CD4-positive, alpha-beta T cell treated with Interleukin-17A for 4 hours (primary cell): ENCODE measurements at regions not wholly inside any gene's neighbourhood (a gene's known extent, or its start where the extent isn't known, plus 50 kb on each side); places are given as distances from the start of the nearest gene placed in this dataset.
"Not testable (repeated sequence)": the region's sequence is repeated elsewhere in the genome, so short reads cannot be mapped to it uniquely, and the experiment has no call there.

Experiments
- DNase-seq: peaks from one replicate; pipeline ENCODE4 v3.0.0-alpha.2; 2020; ENCODE audit warnings: mixed read lengths

DNA sequence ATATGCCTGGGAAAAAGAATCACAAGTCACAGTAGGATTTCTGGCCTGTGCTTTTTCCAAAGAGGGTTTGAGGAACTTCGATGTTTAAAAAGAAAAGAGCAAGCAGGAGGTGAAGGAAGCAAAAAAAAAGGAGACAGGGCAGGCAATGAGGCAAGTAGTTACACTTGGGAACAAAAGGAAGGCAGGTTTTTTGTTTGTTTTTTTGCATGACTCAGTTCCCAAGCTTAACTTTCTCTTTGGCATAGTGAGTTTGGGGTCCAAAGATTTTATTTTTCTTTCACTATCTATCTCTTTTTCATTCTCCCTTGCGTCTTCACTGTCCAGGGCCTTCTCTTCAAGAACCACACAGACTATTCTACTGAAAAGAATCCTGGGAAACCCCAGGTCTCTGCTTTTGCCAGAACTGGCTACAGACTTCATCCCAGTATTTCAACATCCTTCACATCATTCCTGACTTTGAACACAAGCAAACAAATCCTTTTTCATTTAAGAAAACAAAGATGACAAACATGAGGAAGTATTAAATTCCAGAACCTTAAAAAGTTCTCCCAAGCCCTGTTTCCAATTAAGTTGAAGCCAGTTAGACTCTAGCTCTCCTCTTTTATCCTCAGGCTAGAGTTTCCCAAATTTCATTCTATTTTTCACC lies 210.7 kb upstream of the RND3 start:
- no peak for DNase-seq

DNA sequence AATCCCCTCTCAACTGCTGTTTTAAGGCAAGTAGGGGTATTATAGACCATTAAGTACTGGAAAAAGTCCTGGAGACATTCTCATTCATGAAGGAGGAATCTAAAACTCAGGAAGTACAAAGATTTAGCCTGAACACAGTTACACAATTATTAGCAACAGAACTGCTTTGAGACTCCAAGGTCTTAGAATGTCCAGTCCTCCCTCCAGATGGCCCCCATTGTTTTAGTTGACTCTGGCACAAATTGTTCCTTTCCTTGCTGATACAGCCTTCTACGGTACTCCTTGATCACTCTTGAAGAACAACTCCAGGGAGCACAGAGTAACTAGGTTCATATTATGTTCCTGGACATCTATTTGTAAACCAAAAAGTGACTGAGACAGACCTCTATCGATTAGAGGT lies 210.1 kb upstream of the RND3 start:
- no peak for DNase-seq

DNA sequence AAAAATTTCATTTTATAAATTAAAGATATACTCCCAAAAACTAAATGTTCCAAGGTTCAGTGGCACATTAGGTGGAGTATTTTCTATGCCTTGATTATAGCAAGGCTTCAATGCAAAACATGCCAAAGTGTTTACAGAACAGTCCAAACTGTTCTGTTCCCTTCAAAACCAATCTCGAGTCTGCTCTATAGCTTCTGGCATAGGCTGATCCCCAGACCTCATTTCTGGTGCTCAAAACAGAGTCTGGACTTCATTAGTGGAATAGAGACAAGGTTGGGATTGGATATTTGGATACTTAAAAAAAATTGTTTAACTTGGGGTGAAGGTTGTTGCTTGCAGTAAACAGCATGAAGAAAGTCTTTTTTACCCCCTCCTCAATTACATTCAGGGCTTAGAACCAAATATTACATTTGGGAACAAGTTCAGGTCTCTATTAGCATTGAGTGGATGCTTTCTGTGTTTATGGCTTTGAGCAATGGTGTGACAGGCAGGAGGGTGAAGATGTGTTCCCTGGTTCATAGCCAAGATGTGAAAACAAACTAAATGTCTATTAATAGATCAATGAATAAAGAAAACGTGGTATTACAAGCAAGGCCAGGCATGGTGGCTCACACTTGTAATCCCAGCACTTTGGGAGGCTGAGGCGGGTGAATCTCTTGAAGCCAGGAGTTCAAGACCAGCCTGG lies 208.1 kb upstream of the RND3 start:
- DNase-seq: no peak

DNA sequence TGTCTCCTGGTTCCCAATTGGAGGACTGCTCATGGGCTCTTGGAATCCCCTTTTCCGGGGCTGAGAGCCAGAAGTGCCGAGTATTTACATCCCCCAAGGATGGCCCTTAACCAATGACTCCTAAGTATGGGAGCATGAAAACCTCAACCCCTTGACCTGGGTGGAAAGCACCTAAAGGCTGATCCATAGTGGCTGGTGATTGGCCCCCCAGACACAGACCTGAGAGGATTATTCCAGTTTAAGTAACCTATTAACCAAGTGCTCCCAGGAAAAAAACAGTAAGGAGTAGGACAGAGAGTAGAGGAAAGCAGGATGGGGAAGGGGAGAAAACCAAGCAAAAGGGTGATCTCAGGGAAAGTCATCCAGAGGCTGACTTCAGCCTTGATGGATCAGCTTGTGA lies 206.1 kb upstream of the RND3 start:
- DNase-seq: no peak

DNA sequence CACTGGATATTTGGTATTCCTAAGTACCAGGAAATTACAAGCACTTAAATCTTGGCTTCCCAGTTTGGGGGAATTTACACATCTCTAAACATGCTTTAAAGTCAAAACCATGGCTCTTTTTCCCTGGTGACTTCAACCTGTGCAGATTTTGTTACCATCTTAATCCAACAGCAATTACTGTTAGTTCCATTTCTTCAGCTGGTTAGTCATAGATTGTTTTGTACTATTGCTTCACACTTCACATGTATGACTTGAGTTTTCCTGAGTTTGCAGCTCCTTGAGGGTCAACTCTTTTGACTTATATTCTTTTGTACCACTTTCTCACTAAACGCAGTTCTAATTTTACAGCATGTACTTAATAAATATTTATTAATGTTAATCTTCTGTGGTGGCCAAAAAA lies 203.4 kb upstream of the RND3 start:
- DNase-seq: no peak

DNA sequence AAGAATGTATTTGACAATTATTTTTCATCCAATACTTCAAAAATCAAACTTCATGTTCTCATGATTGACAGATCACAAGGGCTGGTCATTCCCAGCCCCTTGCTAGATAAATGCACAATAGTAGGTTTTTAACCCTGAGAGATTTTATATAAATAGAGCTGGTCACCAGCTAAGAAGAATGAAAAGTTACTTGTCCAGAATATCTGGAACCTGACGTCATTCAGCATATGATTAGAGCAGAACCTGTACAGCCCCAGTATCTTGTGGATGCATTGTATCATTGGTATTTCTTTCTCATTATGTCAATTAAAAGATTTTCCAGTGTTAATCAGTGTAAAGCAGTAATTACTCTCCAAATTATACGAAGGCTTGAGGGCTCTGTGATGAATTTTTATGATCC lies 202.8 kb upstream of the RND3 start:
- DNase-seq: no peak

DNA sequence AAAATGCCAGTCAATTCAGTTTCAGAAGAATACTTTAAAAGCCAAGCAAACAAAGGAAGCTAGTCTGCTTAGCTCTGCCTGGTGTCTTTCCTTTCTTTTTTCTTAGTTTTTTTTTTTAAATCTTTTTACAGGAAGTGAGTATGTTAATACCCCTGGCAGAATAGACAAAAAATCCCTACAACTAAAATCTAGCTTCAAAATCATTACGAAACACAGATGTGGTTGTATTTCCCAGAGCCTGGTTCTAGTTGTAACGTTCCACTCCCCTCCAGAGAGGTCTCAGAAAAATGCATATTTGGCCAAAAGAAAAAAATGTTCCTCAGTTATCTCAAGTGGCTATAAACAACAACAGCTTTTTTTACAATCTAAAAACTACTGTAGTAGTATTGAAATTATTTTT lies 202.1 kb upstream of the RND3 start:
- no peak for DNase-seq

DNA sequence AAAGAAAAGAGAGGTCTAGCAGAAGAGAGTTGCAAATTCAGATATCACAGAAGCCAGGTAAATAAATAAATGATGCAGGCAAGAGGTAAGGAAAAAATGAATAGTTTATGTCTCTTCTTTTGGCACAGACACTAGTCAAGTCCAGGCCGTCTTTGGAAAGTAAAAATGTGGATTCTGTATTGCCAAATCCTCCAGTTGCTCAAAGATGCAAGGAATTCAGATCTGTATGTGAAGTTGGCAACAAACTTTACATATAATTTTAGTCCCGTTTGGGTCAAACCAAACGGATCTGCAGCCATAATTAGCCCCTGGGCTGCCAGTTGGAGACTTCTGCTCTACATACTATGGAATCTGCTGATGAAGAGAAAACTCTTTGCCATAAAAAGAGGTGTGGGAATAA lies 200.5 kb upstream of the RND3 start:
- no peak for DNase-seq

DNA sequence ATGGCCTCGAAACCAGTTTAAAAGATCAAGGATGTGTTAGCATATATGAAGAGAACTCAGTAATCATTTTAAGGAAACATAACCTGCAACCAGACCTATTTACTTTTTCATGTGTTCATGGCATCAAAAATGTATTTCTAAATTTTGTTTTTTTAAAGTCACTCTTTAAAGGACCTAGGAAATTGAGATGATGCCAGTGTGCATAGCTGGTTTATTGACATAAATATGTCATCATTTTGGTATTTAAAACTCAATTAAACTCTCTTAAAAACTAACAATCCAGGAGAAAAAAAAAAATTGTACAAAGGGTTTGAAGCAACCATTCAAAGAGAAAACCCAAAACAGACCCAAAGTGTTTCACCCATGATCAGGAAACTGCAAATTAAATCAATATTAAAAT lies 198.9 kb upstream of the RND3 start:
- no peak for DNase-seq

DNA sequence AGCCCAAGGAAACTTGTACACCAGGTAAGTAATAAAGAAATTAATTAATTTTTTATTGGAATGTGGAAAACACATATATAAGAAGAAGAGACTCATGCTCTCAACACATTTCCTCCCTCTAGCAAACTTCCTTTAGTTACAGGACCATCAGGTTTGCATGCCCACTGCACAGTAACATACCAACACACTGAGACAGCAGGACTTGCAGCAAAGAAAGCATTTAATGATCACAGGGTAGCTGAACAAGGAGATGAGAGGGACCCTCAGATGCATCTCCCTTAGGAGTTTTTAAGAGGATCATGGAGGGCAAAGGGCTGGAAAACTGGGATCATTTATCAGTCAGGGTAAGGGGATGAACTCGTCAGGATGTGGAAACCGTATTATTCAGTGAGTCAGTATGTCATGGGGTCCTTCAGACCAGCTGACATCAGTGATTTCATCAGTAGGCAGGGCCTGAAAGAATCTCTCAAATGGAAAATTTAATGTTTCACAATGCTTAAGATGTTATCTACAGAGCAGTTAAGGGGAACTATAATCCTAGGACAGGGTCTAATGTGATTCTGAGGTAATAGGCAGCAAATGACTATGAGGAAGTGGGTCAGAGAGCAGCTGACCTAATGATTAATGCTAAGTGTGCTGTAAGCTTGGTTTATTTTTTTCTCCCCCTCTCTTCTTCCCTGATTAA lies 193.8 kb upstream of the RND3 start:
- no peak for DNase-seq

DNA sequence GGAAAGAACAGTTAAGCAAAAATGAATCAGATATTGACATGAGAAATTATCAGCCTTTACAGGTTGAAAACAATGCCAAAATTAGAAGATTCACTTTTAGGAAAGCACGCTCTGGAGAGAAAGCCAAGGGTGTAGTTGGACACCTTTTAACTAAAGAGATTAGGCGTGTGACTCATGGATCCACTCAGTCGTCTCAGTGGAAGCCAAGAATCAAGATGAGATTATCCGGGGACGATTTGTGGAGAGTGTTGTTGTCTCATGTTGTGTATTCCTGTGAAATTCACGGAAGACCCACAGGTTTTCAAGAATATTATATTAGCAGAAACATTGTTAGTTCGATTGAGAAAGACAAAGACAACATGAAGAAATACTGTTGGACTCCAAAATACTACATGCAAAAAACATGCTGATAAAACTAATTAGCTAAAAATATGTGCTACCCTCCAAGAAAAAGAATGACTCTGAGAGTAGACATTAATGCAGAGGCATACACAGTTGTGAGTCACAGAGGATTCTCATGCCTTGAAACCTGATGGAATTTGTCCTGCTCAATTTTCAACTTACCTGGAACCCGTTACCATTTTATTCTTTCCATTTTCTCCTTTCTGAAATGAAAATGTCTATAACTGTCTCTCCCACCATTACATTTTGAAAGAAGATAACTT lies 192.1 kb upstream of the RND3 start:
- no peak for DNase-seq

DNA sequence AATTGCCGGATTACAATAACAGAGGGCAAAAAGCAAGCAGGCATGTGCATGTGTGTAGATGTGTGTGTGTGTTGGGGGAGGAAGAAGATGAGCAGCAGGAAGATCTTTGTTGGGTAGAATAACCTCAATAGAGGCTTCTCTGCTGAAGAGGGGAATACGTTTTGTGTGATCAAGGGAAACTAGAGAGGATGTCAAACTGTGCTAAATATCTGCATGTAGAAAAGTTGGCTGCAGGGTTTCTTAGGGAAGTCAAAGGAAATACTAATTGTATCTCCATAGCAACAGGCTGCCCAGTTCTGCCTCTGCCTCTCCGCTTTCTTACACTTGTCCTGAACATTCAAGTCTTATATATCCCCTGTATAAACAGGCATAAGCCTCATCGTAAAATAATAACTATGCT lies 190.1 kb upstream of the RND3 start:
- DNase-seq: no peak

DNA sequence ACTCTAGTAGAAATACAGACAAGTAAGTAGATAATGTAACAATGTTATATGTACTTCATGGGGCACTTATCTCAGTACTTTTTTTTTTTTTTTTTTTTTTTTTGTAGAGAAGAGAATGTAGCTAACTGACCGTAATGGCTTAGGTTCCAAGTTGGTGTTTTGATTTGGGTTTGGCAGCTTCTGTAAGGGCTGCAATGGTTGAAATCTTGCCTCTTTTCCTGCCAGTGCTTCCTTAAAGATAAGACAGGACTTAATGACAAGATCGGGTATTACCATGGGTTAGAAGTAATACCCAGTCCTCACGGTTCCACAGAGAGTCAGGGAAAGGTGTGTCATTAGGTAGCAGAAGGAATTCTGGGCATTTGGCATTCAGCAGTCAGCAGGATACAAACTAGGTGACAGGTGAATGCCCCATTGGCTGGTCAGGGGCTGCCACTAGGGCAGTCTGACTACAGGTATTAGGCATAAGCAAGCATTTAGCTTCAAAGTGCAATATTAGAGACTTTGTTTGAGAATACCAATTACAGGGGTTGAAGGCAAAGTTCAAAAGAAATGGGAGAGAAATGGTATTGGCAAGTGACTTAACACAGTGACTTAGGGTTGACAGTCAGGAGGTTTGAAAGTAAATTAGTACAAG lies 189.4 kb upstream of the RND3 start:
- no peak for DNase-seq

DNA sequence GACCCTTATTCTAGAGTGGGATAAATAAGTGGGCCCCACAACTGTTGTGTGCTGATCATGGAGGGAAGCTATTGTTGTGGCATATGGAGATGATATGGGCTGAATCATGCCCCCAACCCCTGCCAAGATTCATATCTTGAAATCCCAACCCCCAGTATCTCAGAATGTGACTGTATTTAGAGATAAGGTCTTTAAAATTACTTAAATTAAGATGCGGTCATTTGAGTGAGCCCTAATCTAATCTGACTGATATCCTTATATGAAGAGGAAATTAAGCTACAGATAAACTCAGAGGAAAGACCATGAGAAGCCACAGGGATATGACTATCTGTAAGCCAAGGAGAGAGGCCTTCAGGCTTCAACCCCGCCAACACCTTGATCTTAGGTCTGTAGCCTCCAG lies 188.3 kb upstream of the RND3 start:
- DNase-seq: no peak

DNA sequence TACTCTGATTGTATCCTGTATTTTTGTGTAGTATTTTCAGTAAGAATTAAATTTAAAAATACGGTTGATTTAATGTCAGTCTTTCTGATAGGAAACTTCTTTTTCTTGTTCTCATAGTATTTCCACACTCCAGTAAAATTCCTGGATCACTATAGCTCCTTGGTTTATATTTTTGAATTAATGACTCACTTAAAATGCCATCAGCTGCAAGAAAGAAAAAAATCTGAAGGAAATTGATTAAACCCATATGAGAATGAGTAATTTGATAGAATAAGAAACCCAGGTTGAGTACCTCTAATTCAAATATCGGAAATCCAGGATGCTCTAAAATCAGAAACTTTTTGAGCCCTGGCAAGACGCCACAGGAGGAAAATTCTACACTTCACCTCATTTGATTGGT lies 186.8 kb upstream of the RND3 start:
- DNase-seq: no peak

DNA sequence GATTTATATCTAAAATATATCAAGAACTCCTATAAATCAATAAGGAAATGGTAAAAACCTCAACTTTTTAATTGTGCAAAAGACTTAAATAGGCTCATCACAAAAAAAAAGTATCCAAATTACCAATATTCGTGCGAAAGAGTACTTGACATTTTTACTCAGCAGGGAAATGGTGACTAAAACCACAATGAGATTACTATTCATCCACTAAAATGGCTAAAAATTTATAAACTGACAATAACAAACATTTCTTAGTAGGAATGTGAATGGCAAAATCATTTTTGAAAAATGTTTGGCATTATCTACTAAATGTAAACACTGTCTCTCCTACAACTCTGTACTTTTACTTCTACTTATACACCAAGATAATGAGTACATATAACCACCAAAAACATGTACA lies 184.8 kb upstream of the RND3 start:
- no peak for DNase-seq

DNA sequence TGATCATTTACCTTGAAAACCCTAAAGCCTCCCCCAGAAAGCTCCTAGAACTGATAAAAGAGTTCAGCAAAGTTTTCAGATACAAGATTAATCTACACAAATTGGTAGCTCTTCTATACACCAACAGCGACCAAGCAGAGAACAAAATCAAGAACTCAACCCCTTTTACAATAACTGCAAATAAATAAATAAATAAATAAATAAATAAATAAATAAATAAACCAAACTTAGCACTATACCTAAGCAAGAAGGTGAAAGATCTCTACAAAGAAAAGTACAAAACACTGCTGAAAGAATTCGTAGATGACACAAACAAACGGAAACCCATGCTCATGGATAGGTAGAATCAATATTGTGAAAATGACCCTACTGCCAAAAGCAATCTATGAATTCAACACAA lies 182.0 kb upstream of the RND3 start:
- DNase-seq: no peak

DNA sequence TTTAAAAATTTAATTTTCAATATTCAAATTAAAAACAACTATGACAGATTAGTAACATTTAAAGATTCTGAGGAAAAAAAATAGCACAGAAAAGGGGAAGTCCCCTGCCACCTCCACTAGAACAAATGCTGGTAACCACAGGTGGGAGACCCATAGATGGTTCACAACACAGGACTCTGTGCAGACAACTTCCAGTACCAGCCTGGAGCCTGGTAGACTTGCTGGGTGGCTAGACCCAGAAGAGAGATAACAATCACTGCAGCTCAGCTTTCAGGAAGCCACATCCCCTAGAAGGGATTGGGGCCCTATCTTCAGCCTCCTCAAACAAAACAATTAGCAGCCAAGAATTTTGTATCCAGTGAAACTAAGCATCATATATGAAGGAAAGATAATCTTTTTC lies 179.6 kb upstream of the RND3 start:
- not testable (repeated sequence) for DNase-seq

DNA sequence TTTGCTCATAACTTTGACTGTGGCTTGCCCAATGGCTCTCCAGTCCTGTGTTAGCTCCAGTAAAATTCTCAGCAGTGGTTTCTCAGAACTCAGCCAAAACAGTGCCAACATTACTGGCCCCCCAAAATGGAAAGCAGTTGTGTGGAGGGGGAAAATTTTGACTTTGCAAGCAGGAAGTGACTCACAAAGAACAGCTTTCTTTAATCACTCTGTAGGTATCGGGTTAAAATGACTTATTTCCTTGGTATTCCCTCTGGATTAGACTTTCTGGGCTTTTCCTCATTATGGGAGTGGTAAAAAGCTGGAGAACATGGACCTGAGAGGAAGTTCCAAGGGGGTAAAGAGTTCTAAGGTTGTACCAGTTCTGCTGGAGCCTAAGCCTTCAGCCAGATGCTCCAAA lies 175.7 kb upstream of the RND3 start:
- DNase-seq: no peak

DNA sequence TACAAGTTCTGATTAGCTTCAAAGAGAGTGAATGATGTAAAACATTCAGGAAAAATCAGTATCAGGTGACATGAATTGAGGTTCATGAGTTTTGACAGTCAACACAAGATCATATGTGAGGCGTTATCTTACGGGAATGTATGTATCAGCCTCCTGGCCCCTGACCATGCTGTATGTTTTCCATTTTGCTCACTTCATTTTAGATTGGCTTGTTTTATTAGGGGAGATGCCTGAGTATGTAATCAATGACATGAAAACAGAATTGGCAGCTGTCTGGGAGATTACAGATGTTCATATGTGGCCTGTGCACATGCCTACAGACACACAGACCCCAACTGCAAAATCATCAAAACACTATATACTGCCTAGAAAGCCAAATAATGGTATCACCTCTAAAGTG lies 168.5 kb upstream of the RND3 start:
- DNase-seq: no peak

DNA sequence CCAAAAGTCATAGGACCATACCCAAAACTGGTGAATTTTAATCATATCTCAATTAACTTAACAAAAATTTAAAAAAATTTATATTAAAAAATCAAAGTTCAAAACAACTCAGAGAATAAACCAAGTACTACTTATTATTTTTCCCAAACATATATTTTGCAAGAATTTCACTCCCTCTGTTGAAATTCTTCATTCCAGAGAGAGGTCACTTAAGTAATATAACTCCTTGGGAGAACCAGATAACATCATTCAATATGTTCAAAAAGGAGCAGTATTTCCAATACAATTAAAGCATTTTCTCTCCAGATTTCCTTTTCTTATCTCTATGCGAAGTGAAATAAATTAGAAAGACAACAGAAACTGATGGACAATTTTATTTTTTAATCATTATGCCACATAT lies 165.9 kb upstream of the RND3 start:
- no peak for DNase-seq

DNA sequence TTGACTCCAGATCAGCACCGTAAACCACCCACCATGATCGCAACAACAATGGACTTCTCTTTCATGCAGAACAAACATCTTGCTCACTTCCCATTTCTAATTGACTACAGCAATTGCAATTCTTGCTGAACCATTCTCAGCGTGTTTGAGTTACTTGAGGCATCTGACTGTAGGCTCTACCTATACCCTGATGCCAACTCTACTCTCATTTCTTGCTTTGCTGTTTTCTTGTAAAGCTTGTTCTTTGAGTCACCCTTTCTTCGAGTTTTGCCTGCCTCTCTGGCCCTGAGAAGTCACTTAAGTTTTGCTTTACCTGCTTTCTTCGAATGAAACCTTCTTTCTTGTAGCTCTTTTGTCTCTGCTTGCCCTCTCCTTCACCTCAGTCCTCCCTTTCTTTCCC lies 160.5 kb upstream of the RND3 start:
- no peak for DNase-seq

DNA sequence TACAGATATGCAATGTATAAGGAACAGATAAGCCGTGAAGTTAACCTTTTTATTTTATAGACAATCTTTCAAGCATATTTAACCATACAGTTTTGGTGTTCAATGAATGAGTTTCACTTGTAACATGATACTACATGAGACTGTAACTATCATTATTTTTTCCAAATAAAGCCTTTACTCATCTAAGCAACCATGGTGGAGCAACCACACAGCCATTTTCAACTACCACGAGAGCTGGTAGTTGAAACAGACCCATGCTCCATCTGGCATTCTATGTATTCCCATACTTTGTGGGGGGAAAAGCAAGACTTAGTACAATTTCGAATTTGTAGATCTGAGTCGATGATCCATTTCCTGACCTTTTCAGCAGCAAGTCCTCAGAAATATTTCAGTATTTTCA lies 159.3 kb upstream of the RND3 start:
- no peak for DNase-seq
